Liver (tissue), 8 donors: ENCODE measurements at regions not wholly inside any gene's neighbourhood (a gene's known extent, or its start where the extent isn't known, plus 50 kb on each side); places are given as distances from the start of the nearest gene placed in this dataset.

Experiments used
- DNase-seq: peaks from one replicate; pipeline ENCODE4 v3.0.0-alpha.2; 2017; ENCODE audit warnings: low spot score
- H3K27ac ChIP-seq, 2 donors: one replicate each; pipeline ENCODE4 v1.7.0; 2013; ENCODE audit warnings: inconsistent platforms in 2 of 2, low read length in 2 of 2, control low read depth in 1 of 2, low read depth in 1 of 2, mild to moderate bottlenecking in 1 of 2
- H3K27me3 ChIP-seq, 4 donors: one replicate each; pipeline versions ENCODE4 v1.6.1 to v1.7.0; 2013; ENCODE audit warnings: low read length in 3 of 4, inconsistent platforms in 1 of 4, mild to moderate bottlenecking in 1 of 4, moderate library complexity in 1 of 4; ENCODE audit not compliant: control insufficient read depth in 4 of 4, insufficient read depth in 4 of 4
- H3K36me3 ChIP-seq, 4 donors: one replicate each; pipeline versions ENCODE4 v1.6.1 to v1.7.0; 2013; ENCODE audit warnings: low read length in 3 of 4, mild to moderate bottlenecking in 3 of 4, low read depth in 1 of 4, moderate library complexity in 1 of 4; ENCODE audit not compliant: control insufficient read depth in 4 of 4, insufficient read depth in 3 of 4
- H3K4me1 ChIP-seq, 4 donors: one replicate each; pipeline versions ENCODE4 v1.6.1 to v1.7.0; 2013; ENCODE audit warnings: low read length in 3 of 4, mild to moderate bottlenecking in 3 of 4, moderate library complexity in 1 of 4; ENCODE audit not compliant: control insufficient read depth in 4 of 4, insufficient read depth in 4 of 4
- H3K4me3 ChIP-seq, 3 donors: one replicate each; pipeline versions ENCODE4 v1.6.1 to v1.7.0; 2013; ENCODE audit warnings: low read length in 3 of 3, control low read depth in 1 of 3, low read depth in 1 of 3, mild to moderate bottlenecking in 1 of 3
- H3K9ac ChIP-seq, 2 donors: one replicate each; pipeline ENCODE4 v1.7.0; 2013; ENCODE audit warnings: low read length in 2 of 2, mild to moderate bottlenecking in 2 of 2, moderate library complexity in 2 of 2, control low read depth in 1 of 2, low read depth in 1 of 2
- H3K9me3 ChIP-seq, 4 donors: one replicate each; pipeline versions ENCODE4 v1.6.1 to v1.7.0; 2013; ENCODE audit warnings: low read length in 3 of 4; ENCODE audit not compliant: control insufficient read depth in 4 of 4
- ATF3 ChIP-seq: IDR thresholded peaks from 2 replicates; pipeline ENCODE4 v1.6.1; 2016; ENCODE audit warnings: antibody characterized with exemption
- CTCF ChIP-seq: fragments of 150-350 bp; IDR thresholded peaks from 2 replicates; pipeline ENCODE4 v1.5.1; 2017; ENCODE audit warnings: improper control_type of control experiment, low read depth, low read length; ENCODE audit not compliant: missing input control
- EGR1 ChIP-seq, 2 donors: IDR thresholded peaks; 2 replicates each; pipeline ENCODE4 v1.6.1; 2016 to 2018; ENCODE audit warnings: antibody characterized with exemption in 2 of 2, low read depth in 2 of 2
- FOXA1 ChIP-seq: IDR thresholded peaks from 2 replicates; pipeline ENCODE4 v1.6.1; 2016; ENCODE audit warnings: antibody characterized with exemption
- GABPA ChIP-seq, 2 donors: IDR thresholded peaks in 1 of 2; conservative IDR thresholded peaks in 1 of 2; 2 replicates each; pipeline ENCODE4 v1.6.1; 2016; ENCODE audit warnings: antibody characterized with exemption in 2 of 2, mild to moderate bottlenecking in 1 of 2, moderate library complexity in 1 of 2
- HNF4A ChIP-seq, 2 donors: conservative IDR thresholded peaks; 2 replicates each; pipeline ENCODE4 v1.6.1; 2016; ENCODE audit warnings: antibody characterized with exemption in 2 of 2, mild to moderate bottlenecking in 2 of 2
- HNF4G ChIP-seq: IDR thresholded peaks from 2 replicates; pipeline ENCODE4 v1.6.1; 2016; ENCODE audit warnings: antibody characterized with exemption
- MAX ChIP-seq: IDR thresholded peaks from 2 replicates; pipeline ENCODE4 v1.6.1; 2016; ENCODE audit warnings: antibody characterized with exemption
- NR2F2 ChIP-seq: IDR thresholded peaks from 2 replicates; pipeline ENCODE4 v1.6.1; 2016; ENCODE audit warnings: antibody characterized with exemption
- RAD21 ChIP-seq, 2 donors: IDR thresholded peaks; 2 replicates each; pipeline ENCODE4 v1.6.1; 2016; ENCODE audit warnings: antibody characterized with exemption in 2 of 2, mild to moderate bottlenecking in 2 of 2
- REST ChIP-seq: IDR thresholded peaks from 2 replicates; pipeline ENCODE4 v1.6.1; 2016; ENCODE audit warnings: antibody characterized with exemption, mild to moderate bottlenecking
- TAF1 ChIP-seq: conservative IDR thresholded peaks from 2 replicates; pipeline ENCODE4 v1.6.1; 2016; ENCODE audit warnings: antibody characterized with exemption, mild to moderate bottlenecking
- YY1 ChIP-seq: IDR thresholded peaks from 2 replicates; pipeline ENCODE4 v1.6.1; 2016; ENCODE audit warnings: antibody characterized with exemption, mild to moderate bottlenecking
- WGBS: extraction: QIAGEN DNeasy Blood & Tissue Kit; methylation state at CpG from one replicate; pipeline ENCODE4 v1.1.7; 2013; 5-methylcytosine and 5-hydroxymethylcytosine counted together
- donor health status: healthy.
- donor health status: healthy.
- donor health status: healthy.
- donor health status: healthy.
- donor health status: healthy.

GRCh38 chr3:147122350-147122749, 284.0 kb downstream of the ZIC4 start:
- 82% methylated on average over 1 of the region's 1 CpG for WGBS
- Histone ChIP-seq H3K9ac (no peak overlapping the region), H3K27me3 (no peaks in the 10 kb centered on the region), H3K36me3 (no peaks in the 10 kb centered on the region), H3K9me3 (no peaks in the 10 kb centered on the region), H3K27ac (no peak overlapping the region), H3K4me1 (no peaks in the 10 kb centered on the region), H3K4me3 (no peak overlapping the region)
- TF ChIP-seq HNF4A (conservative IDR thresholded peaks at IDR 0.05) (no peak), FOXA1 (no peak), HNF4G (no peak), NR2F2 (no peak), ATF3 (no peak), YY1 (no peak), MAX (no peak), REST (no peak), GABPA (IDR thresholded peaks at IDR 0.05 in 1 of 2, conservative IDR thresholded peaks at IDR 0.05 in 1 of 2) (no peak), TAF1 (no peak), CTCF (no peak)
- DNase-seq: no peak

- Histone ChIP-seq H3K27ac (no peak overlapping the region), H3K4me1 (no peaks in the 10 kb centered on the region), H3K36me3 (no peaks in the 10 kb centered on the region), H3K4me3 (no peak overlapping the region), H3K9ac (no peak overlapping the region), H3K9me3 (no peaks in the 10 kb centered on the region), H3K27me3 (no peaks in the 10 kb centered on the region)
- WGBS: 17% methylated on average over 4 of the region's 4 CpGs
- TF ChIP-seq CTCF (peak; percentile 54), EGR1 (IDR thresholded peaks at IDR 0.05; ENCODE audit: low read depth in 2 of 2) (no peak), YY1 (no peak), RAD21 (IDR thresholded peaks at IDR 0.05) (peak; percentile 84 to 86)
- DNase-seq: no peak
Observed at GRCh38 chr3:147119989-147120388, 286.4 kb downstream of the ZIC4 start.
